GM12878 (cell line): ENCODE measurements at regions not wholly inside any gene's neighbourhood (a gene's known extent, or its start where the extent isn't known, plus 50 kb on each side); places are given as distances from the start of the nearest gene placed in this dataset.
A peak's percentile ranks its signal among the peaks of the same experiment; 100 is the strongest.

Experiments
- ATAC-seq: fragments of 200-7000 bp; cut with Tn5 transposase; 3 replicates; pipeline ENCODE4 v1.9.1; 2020; ENCODE audit warnings: mild to moderate bottlenecking, moderate library complexity
- BruUV-seq: library from RNA; stranded (reverse); fragments of 400-500 nt; replicated peaks from 2 replicates; lab custom pipeline; 2021; lab: Mats Ljungman, UMichigan
- CTCF ChIA-PET: fragments of 300-600 bp; sonication (Branson Sonifier 250); formaldehyde crosslinking; extraction: SDS; loops from one replicate; lab custom pipeline; 2021; ENCODE audit warnings: inconsistent platforms; lab: Yijun Ruan, JAX
- POLR2A ChIA-PET: fragments of 350-600 bp; formaldehyde crosslinking; extraction: SDS; loops from one replicate; lab custom pipeline; 2021; ENCODE audit warnings: inconsistent platforms; lab: Charles Lee
- RAD21 ChIA-PET: fragments of 300-600 bp; sonication (Branson Sonifier 250); formaldehyde crosslinking; loops from one replicate; lab custom pipeline; 2023; ENCODE audit warnings: antibody characterized with exemption; ENCODE audit not compliant: unreplicated experiment; lab: Charles Lee
- SMC1A ChIA-PET: fragments of 300-600 bp; sonication (Branson Sonifier 250); formaldehyde crosslinking; loops from one replicate; lab custom pipeline; 2023; ENCODE audit not compliant: unreplicated experiment, uncharacterized antibody; lab: Charles Lee
- DNase-seq: peaks from one replicate; pipeline ENCODE4 v3.0.0-alpha.2; 2011; ENCODE audit warnings: low read depth, low spot score
- FAIRE-seq: peaks from 3 replicates; lab custom pipeline; 2011; peaks lifted over from hg19 to GRCh38; lab: Jason Lieb, UNC
- H2AFZ ChIP-seq: 2 replicates; pipeline ENCODE4 v1.6.0; 2011; ENCODE audit warnings: low read depth, low read length, control low read depth; ENCODE audit not compliant: control insufficient read depth
- H3K27ac ChIP-seq: 2 replicates; pipeline ENCODE4 v1.5.1; 2011; ENCODE audit warnings: control low read depth; ENCODE audit not compliant: control insufficient read depth, insufficient read depth
- H3K27me3 ChIP-seq, 2 experiments: replicated peaks in 1 of 2; 2 replicates each; pipeline versions ENCODE4 v1.6.0 to v1.6.1; 2011; ENCODE audit warnings: low read length in 1 of 2; ENCODE audit not compliant: control insufficient read depth in 2 of 2, insufficient read depth in 2 of 2
- H3K36me3 ChIP-seq, 2 experiments: 2 replicates each; pipeline ENCODE4 v1.5.1; 2011; ENCODE audit warnings: low read length in 1 of 2; ENCODE audit not compliant: control insufficient read depth in 2 of 2, insufficient read depth in 2 of 2
- H3K4me1 ChIP-seq: 2 replicates; pipeline ENCODE4 v1.6.1; 2011; ENCODE audit warnings: mild to moderate bottlenecking, low read length, moderate library complexity, mixed read lengths; ENCODE audit not compliant: control insufficient read depth, insufficient read depth
- H3K4me2 ChIP-seq: 2 replicates; pipeline ENCODE4 v1.6.0; 2011; ENCODE audit warnings: control low read depth; ENCODE audit not compliant: control insufficient read depth, insufficient read depth
- H3K4me3 ChIP-seq: fragments of 200-600 bp; sonication (generic); 2 replicates; pipeline ENCODE4 v1.5.1; 2016
- H3K79me2 ChIP-seq: 2 replicates; pipeline ENCODE4 v1.6.0; 2011; ENCODE audit warnings: low read length; ENCODE audit not compliant: control insufficient read depth, insufficient read depth
- H3K9ac ChIP-seq: 2 replicates; pipeline ENCODE4 v1.8.0; 2011; ENCODE audit warnings: low read length, control low read depth, mixed read lengths; ENCODE audit not compliant: control insufficient read depth, insufficient read depth
- H3K9me3 ChIP-seq: replicated peaks from 3 replicates; pipeline ENCODE4 v1.5.1; 2011; ENCODE audit warnings: mild to moderate bottlenecking, low read length; ENCODE audit not compliant: control insufficient read depth, insufficient read depth
- H4K20me1 ChIP-seq: 2 replicates; pipeline ENCODE4 v1.6.0; 2011; ENCODE audit not compliant: control insufficient read depth, insufficient read depth
- ATF3 ChIP-seq: IDR thresholded peaks from 2 replicates; pipeline ENCODE4 v1.6.1; 2011; ENCODE audit warnings: low read depth, mild to moderate bottlenecking, low read length, moderate library complexity, borderline replicate concordance; ENCODE audit errors: extremely low read depth
- BACH1 ChIP-seq: fragments of 450-650 bp; IDR thresholded peaks from 2 replicates; pipeline ENCODE4 v1.6.1; 2017; ENCODE audit warnings: mild to moderate bottlenecking, borderline replicate concordance
- BCL11A ChIP-seq: IDR thresholded peaks from 2 replicates; pipeline ENCODE4 v1.6.1; 2011; ENCODE audit warnings: low read depth, low read length
- BCL3 ChIP-seq: IDR thresholded peaks from 2 replicates; pipeline ENCODE4 v1.6.1; 2011; ENCODE audit warnings: borderline replicate concordance, low read depth, mild to moderate bottlenecking, moderate library complexity, low read length; ENCODE audit not compliant: insufficient read depth, poor library complexity, severe bottlenecking
- BCLAF1 ChIP-seq: fragments of 450-650 bp; IDR thresholded peaks from 2 replicates; pipeline ENCODE4 v1.6.1; 2017; ENCODE audit warnings: antibody characterized with exemption, mild to moderate bottlenecking, moderate library complexity
- CREB1 ChIP-seq: IDR thresholded peaks from 2 replicates; pipeline ENCODE4 v1.6.1; 2012; ENCODE audit warnings: low read depth, mild to moderate bottlenecking, inconsistent platforms
- IKZF2 ChIP-seq, 2 experiments: fragments of 450-650 bp; IDR thresholded peaks; 2 replicates each; pipeline ENCODE4 v1.6.1; 2017; ENCODE audit warnings: mild to moderate bottlenecking in 2 of 2, moderate library complexity in 2 of 2
- MYC ChIP-seq: IDR thresholded peaks from 2 replicates; pipeline ENCODE4 v1.6.1; 2011; ENCODE audit warnings: mild to moderate bottlenecking, low read length, moderate library complexity, inconsistent platforms; ENCODE audit not compliant: insufficient read depth, insufficient replicate concordance, insufficient read length, severe bottlenecking
- NFIC ChIP-seq: IDR thresholded peaks from 2 replicates; pipeline ENCODE4 v1.6.1; 2012; ENCODE audit warnings: low read depth, mild to moderate bottlenecking, inconsistent platforms, low read length, moderate library complexity
- RBBP5 ChIP-seq: fragments of 200-600 bp; sonication (generic); conservative IDR thresholded peaks from 2 replicates; pipeline ENCODE4 v1.6.1; 2016
- TAF1 ChIP-seq: IDR thresholded peaks from 2 replicates; pipeline ENCODE4 v1.6.1; 2011; ENCODE audit warnings: mild to moderate bottlenecking, low read depth, low read length, borderline replicate concordance
- ZNF384 ChIP-seq: IDR thresholded peaks from 2 replicates; pipeline ENCODE4 v1.6.1; 2012; ENCODE audit warnings: low read depth, mild to moderate bottlenecking, low read length, improper control_type of control experiment, borderline replicate concordance
- whole genome bisulfite sequencing: methylation state at CpG from one replicate; pipeline ENCODE4 v1.1.6; 2016; ENCODE audit warnings: low lambda C conversion rate; ENCODE audit not compliant: insufficient replicate concordance, insufficient coverage; ENCODE audit errors: missing lambda C conversion rate; 5-methylcytosine and 5-hydroxymethylcytosine counted together
- in situ Hi-C: fragments of 300-500 bp; cut with MboI; formaldehyde crosslinking; loops from 9 replicates; pipeline ENCODE4 v1.14.3; 2018; ENCODE audit warnings: mixed read lengths
- intact Hi-C: fragments of 100-400 bp; cut with micrococcal nuclease; formaldehyde crosslinking; loops from one replicate; pipeline ENCODE4 v1.14.2; 2022; ENCODE audit not compliant: unreplicated experiment

GRCh38 chr7:152512706-152513105, 76.9 kb upstream of the KMT2C start:
- WGBS = 14% methylated on average over 5 of the region's 5 CpGs
- Histone ChIP-seq H3K9ac (no peak overlapping the region), H3K4me3 (no peak overlapping the region), H3K9me3 (no peaks in the 10 kb centered on the region; the same call in 2 of the 3 replicates), H3K79me2 (no peaks in the 10 kb centered on the region), H3K4me1 (no peaks in the 10 kb centered on the region), H3K27ac (no peak overlapping the region), H3K27me3 (no peaks in the 10 kb centered on the region), H3K36me3 (no peaks in the 10 kb centered on the region), H3K4me2 (0 out of 2 replicates have a peak overlapping the region, but pooled peaks have one; percentile 33), H4K20me1 (no peaks in the 10 kb centered on the region), H2AFZ (0 out of 2 replicates have a peak overlapping the region, but pooled peaks have one; percentile 29)
- ATAC-seq (peak; percentile 67), FAIRE-seq (no peak), DNase-seq (no peak)
- SMC1A ChIA-PET = interaction anchor here (0.6 to 0.8 kb wide), 2 partner anchors 162 to 194 kb away, joined by 3 to 4 read pairs; no protein-coding TSS in a partner anchor
- RAD21 ChIA-PET = interaction anchor here (0.8 to 1.5 kb wide), 4 partner anchors 62 to 281 kb away, joined by 3 to 5 read pairs (median 3); no protein-coding TSS in a partner anchor
- POLR2A ChIA-PET = interaction anchor here (1.1 kb wide), 1 partner anchor 10 kb away, joined by 5 read pairs; no protein-coding TSS in a partner anchor
- CTCF ChIA-PET = no interaction called here
- intact Hi-C loops = no loop called here
- in situ Hi-C loops = no loop called here
- BruUV-seq = no TSS peak
- no peak for TF ChIP-seq BACH1
- TF ChIP-seq IKZF2 (IDR thresholded peaks at IDR 0.05) = peak in 1 of 2 experiments; percentile 12; a peak in 1 of 4 replicates
- peak; percentile 64 for TF ChIP-seq ZNF384

GRCh38 chr7:152511736-152512135, 75.9 kb upstream of the KMT2C start:
- H3K9ac ChIP-seq = no peak overlapping the region
- in situ Hi-C loops (no loop called here), intact Hi-C loops (no loop called here)
- CTCF ChIA-PET = no interaction called here
- SMC1A ChIA-PET = interaction anchor here (0.9 kb wide), 1 partner anchor 9 kb away, joined by 3 read pairs; no protein-coding TSS in a partner anchor
- H2AFZ ChIP-seq = no peak overlapping the region
- no peak overlapping the region for H3K27ac ChIP-seq
- WGBS = 33% methylated on average over 4 of the region's 5 CpGs
- H3K4me2 ChIP-seq = no peak overlapping the region
- no TSS peak for BruUV-seq
- DNase-seq (no peak), FAIRE-seq (no peak), ATAC-seq (no peak)
- H3K79me2 ChIP-seq = no peaks in the 10 kb centered on the region
- POLR2A ChIA-PET = interaction anchor here (0.7 kb wide), 1 partner anchor 46 kb away, joined by 6 read pairs; no protein-coding TSS in a partner anchor
- no peaks in the 10 kb centered on the region for H3K4me1 ChIP-seq
- H4K20me1 ChIP-seq = no peaks in the 10 kb centered on the region
- no peaks in the 10 kb centered on the region for H3K36me3 ChIP-seq
- no peak overlapping the region for H3K4me3 ChIP-seq
- RAD21 ChIA-PET = interaction anchor here (1.5 kb wide), 1 partner anchor 63 kb away, joined by 5 read pairs; no protein-coding TSS in a partner anchor
- H3K9me3 ChIP-seq = no peaks in the 10 kb centered on the region; the same call in 2 of the 3 replicates
- H3K27me3 ChIP-seq = no peaks in the 10 kb centered on the region
- TF ChIP-seq CREB1 (no peak), BCL3 (no peak), BCLAF1 (no peak), ATF3 (no peak), RBBP5 (no peak), MYC (no peak), TAF1 (no peak), BCL11A (no peak), NFIC (no peak)
